ENCODE measurements at regions not wholly inside any gene's neighbourhood (a gene's known extent, or its start where the extent isn't known, plus 50 kb on each side); places are given as distances from the start of the nearest gene placed in this dataset.

- no peak for TF ChIP-seq CTCF (IDR thresholded peaks at IDR 0.05)
- TF ChIP-seq POLR2A (IDR thresholded peaks at IDR 0.05), result no peak
These were observed 55.9 kb upstream of the FGF3 start for GRCh38 chr11:69874984-69875624.
